Urothelium cell line (cell line): ENCODE measurements at regions not wholly inside any gene's neighbourhood (a gene's known extent, or its start where the extent isn't known, plus 50 kb on each side); places are given as distances from the start of the nearest gene placed in this dataset.

Source experiments
- DNase-seq: peaks from one replicate; pipeline ENCODE4 v3.0.0; 2011; ENCODE audit warnings: low spot score, mixed read lengths
- FAIRE-seq: peaks from 2 replicates; lab custom pipeline; 2011; peaks lifted over from hg19 to GRCh38; lab: Jason Lieb, UNC

GRCh38 chr2:42108852-42109251 is 60.3 kb upstream of the EML4 start:
- FAIRE-seq = no peak

DNA sequence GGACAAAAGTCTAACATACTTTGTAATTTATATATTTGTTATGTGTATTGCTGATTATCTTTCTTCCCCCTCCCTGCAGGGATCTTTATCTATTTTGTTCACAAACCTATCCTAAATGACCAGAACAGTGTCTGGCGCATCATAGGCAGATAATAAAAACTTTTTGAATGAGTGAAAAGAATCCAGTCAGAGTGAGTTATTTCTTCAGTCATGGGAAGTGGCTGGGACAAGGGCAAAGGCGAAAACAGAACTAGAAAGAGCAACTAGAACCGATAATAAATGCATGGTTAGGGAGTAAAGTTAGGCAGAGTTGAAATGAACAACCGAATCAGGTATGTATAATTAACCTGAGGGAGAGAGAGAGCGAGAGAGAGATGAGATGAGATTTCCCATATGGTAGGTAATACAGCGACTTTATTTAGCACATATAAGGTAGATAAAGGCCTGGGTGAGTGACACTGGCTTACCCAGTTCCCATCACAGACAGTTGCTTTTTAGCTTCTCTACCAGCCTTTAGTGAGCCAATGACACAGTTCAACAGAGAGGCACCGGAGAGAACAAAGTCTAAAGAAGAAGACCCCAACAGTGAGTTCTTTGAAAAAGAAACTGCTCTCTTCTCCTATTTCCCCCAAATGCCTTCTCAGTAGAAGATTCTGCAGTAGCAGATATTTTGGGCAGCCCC is 59.1 kb upstream of the EML4 start:
- FAIRE-seq (no peak), DNase-seq (no peak)

More at GRCh38 chr2:42108852-42109251, 60.3 kb upstream of the EML4 start:
- no peak for DNase-seq

DNA sequence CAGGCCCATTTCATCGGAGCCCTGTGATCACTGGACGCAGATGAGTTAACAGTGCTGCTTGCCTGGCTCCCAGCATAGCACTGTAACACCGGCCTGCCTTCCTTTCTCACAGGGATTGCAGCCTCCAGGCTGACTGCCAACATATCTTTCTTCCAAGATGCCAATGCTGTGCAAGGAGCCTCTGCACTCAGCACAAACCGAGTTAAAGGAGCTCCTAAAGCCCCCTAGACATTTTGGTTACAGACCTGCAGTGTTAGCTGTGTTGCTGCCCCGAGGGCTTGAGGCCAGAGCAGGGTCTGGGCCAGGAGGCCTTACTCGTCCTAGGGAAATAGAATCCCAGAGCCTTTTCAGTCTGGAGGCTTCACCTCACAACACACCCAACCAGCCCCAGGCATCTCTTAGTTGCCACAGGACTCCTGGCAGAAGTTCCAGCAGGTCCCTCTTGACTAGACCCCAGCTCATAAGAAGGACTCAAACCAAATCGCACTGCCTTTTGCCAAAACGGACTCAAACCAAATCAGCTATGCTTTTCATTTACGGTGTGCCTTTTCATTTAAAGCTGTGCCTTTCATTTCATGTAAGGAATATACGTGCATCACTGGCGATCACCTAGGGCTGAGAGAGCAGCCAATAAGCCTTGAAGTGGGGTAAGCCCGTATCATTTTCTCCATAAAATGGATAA is 58.4 kb upstream of the EML4 start:
- DNase-seq = no peak
- FAIRE-seq = no peak

- FAIRE-seq (no peak), DNase-seq (no peak)
Measured at GRCh38 chr2:42112418-42112817, 56.7 kb upstream of the EML4 start.

DNA sequence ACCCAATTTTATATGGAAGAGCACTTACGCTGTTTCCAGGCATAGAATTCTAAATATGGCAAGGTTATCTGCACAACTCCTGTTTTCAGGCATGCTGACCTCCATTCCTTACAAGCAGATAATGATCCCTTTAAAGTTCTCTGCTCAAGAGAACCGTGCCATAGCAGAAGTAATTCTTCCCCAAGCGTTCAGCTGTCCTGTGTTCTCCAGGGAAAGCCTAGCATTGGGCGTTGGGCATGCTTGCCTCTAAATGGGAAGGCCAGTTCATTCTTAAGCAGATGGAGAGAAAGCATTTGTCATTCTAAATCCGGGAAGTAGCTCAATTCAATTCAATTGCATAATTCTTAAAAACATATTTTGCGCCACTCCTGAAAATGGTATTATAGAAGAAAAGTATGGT is 55.7 kb upstream of the EML4 start:
- DNase-seq = no peak
- FAIRE-seq = no peak

DNA sequence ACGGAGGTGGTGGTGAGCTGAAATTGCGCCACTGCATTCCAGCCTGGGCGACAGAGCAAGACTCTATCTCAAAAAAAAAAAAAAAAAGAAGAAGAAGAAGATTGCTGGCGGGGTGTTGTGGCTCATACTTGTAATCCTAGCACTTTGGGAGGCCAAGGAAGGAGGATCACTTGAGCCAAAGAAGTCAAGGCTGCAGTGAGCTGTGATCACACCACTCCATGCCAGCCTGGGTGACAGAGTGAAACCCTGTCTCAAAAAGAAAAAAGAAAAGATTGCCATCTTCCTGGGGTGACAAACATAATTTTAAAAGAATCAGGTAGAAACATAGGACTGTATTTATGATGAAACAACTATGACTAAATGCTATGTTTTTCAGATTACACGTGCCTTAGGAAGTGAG is 55.1 kb upstream of the EML4 start:
- FAIRE-seq (no peak), DNase-seq (no peak)

- no peak for FAIRE-seq
- no peak for DNase-seq
Measured at GRCh38 chr2:42115588-42115987, 53.6 kb upstream of the EML4 start.

DNA sequence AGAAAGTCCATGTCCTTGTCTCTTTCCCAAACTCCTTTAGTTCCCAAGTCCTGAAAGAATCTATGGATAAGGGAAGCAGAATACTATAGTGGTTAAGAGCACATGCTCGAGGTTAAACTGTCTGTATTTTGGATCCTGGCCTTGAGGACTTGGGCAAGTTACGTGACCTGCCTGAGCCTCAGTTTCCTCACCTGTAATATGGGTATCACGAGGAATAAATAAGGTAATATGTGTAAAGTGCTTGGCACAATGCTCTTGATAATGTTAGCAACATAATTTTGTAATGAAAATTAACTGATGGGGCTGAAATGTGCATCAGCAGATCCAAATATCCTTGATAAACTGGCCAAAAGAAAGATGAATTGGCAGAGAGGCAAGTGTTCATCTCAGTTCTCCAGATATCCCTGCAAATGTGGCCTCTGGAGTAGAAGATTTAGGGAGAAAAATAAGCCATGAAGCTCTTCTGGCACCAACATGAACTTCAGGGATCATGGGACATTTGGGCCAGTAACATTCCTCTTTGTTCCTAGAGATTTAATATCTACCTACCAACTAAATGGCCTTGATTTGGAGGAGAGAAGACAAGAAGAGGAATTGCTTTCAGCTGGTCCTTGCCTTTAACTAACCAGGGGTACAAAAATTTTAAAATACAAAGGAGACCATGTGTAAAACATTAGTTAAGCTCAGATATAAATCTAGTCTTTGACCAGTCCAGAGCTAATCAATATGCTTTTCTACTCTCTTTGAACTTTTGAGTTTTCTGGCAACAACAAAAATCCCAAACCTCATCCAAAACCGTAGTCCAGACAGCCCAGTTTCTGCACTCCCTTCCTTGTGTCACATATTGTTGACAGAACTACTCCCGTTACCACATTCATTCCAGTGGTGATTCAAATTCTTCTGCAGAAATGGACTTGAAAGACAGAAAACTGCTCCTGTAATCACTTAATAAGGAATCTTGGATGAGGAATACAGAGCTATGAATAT is 52.7 kb upstream of the EML4 start:
- FAIRE-seq = no peak
- peak; percentile 47 for DNase-seq

- DNase-seq (no peak), FAIRE-seq (no peak)
Measured at GRCh38 chr2:42117182-42117579, 52.0 kb upstream of the EML4 start.

DNA sequence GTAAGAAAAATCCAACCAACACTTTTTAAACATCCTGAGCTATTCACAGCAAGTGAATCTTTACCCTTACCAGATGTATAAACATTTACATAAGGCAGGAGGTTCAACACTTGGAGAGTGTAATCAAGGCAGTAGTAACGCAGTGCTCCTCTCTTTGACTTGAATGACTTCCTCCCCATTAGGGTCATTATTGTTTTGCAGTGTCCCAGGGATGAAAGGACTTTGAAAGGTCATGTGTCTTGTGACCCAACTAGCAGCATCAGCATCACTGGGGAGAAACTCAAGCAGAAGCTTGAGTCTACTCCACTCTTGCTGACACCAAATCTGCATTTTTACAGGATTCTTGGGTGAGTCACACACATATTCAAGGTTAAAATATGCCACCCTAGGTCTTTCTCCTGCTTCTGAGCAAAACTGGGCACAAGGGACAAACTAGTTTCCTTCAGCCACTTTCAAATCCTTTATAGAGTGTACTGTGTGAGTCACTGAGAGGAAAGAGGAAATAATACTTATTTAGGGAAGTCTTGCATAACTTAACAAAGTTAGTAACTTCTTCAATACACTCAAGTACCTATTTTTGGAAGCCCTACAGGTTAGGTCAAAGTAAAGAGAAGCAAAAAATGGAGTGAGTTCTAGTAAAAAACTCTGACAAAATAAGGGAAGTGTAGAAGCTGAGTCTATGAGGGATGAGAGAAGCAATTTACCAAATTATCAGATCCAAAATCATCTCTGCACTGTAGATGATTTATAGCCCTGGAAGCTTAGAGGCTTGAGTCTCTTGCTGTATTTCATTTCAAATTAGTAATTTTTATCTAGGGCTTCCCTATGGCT is 51.0 kb upstream of the EML4 start:
- DNase-seq (peak; percentile 60), FAIRE-seq (no peak)

GRCh38 chr2:42118754-42119569 is 50.2 kb upstream of the EML4 start:
- FAIRE-seq (peak; percentile 73), DNase-seq (no peak)
